OCI-LY3 (cell line): ENCODE measurements at regions not wholly inside any gene's neighbourhood (a gene's known extent, or its start where the extent isn't known, plus 50 kb on each side); places are given as distances from the start of the nearest gene placed in this dataset.

Source experiments
- EZH2phosphoT487 ChIP-seq: fragments of 200-600 bp; shearing (Covaris generic); IDR thresholded peaks from 2 replicates; pipeline ENCODE4 v1.6.1; 2018; ENCODE audit warnings: antibody characterized with exemption, mixed run types, low read depth
- TF ChIP-seq, protein P1 (sequence below): fragments of 200-600, 300-600 bp; sonication (generic); IDR thresholded peaks from 2 replicates; pipeline ENCODE4 v1.5.1; 2014; ENCODE audit warnings: antibody characterized with exemption, low read length, low read depth

DNA sequence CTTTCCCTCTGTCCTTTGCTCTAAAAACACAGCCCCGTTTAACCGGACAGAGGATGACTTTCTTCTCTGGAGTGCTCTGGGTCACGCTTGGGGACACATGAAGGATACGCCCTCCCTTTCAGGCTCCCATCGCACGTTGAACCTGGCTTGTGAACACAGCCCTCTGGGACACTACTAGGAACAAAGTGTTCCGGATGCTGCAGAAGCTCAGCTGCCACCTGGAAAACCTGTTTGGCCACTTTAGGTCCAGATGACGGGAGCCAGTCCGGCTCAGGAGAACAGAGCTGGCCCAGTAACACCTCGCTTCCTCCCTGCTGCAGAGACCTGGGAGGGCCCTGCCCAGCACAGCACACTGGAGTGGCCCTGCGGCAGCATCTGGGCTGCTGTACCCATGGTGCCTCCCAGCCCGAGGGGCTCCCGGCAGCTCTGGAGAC is 60.1 kb downstream of the GADD45G start:
- TF ChIP-seq, protein P1, sequence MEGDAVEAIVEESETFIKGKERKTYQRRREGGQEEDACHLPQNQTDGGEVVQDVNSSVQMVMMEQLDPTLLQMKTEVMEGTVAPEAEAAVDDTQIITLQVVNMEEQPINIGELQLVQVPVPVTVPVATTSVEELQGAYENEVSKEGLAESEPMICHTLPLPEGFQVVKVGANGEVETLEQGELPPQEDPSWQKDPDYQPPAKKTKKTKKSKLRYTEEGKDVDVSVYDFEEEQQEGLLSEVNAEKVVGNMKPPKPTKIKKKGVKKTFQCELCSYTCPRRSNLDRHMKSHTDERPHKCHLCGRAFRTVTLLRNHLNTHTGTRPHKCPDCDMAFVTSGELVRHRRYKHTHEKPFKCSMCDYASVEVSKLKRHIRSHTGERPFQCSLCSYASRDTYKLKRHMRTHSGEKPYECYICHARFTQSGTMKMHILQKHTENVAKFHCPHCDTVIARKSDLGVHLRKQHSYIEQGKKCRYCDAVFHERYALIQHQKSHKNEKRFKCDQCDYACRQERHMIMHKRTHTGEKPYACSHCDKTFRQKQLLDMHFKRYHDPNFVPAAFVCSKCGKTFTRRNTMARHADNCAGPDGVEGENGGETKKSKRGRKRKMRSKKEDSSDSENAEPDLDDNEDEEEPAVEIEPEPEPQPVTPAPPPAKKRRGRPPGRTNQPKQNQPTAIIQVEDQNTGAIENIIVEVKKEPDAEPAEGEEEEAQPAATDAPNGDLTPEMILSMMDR = no peak
- no peak for TF ChIP-seq EZH2phosphoT487
